ENCODE measurements at regions not wholly inside any gene's neighbourhood (a gene's known extent, or its start where the extent isn't known, plus 50 kb on each side); places are given as distances from the start of the nearest gene placed in this dataset.

GRCh38 chr18:29494371-29494770 is 1317.4 kb upstream of the CDH2 start:
- TF ChIP-seq POLR2A (IDR thresholded peaks at IDR 0.05; ENCODE audit: low read length): no peak
- no peak for TF ChIP-seq GATA1 (IDR thresholded peaks at IDR 0.05; ENCODE audit: low read depth, low read length)

All from erythroblast (primary cell).